Fibroblast of the aortic adventitia (primary cell): ENCODE measurements at regions not wholly inside any gene's neighbourhood (a gene's known extent, or its start where the extent isn't known, plus 50 kb on each side); places are given as distances from the start of the nearest gene placed in this dataset.

Experiments
- DNase-seq: peaks from one replicate; pipeline ENCODE4 v3.0.0-alpha.2; 2010; ENCODE audit warnings: low read depth
- H3K4me3 ChIP-seq: 2 replicates; pipeline ENCODE4 v1.5.1; 2011; ENCODE audit warnings: low read depth, mild to moderate bottlenecking, control low read depth, low read length, moderate library complexity
- CTCF ChIP-seq: IDR thresholded peaks from 2 replicates; pipeline ENCODE4 v1.5.1; 2011; ENCODE audit warnings: mild to moderate bottlenecking, low read length, control low read depth, inconsistent platforms; ENCODE audit not compliant: insufficient read depth

- no peak for DNase-seq
- TF ChIP-seq CTCF = no peak
- no peak overlapping the region for H3K4me3 ChIP-seq
Observed at GRCh38 chr5:2169850-2170760, 287.4 kb upstream of the IRX4 start.

- no peak overlapping the region for H3K4me3 ChIP-seq
- DNase-seq = no peak
- TF ChIP-seq CTCF = no peak
Observed at GRCh38 chr5:2169430-2169808, 286.7 kb upstream of the IRX4 start.

GRCh38 chr5:2168601-2169429 lies 286.1 kb upstream of the IRX4 start:
- DNase-seq = no peak
- no peak overlapping the region for H3K4me3 ChIP-seq
- no peak for TF ChIP-seq CTCF

GRCh38 chr5:2167671-2168070 lies 284.9 kb upstream of the IRX4 start:
- DNase-seq = no peak
- no peak overlapping the region for H3K4me3 ChIP-seq
- TF ChIP-seq CTCF = no peak

GRCh38 chr5:2166979-2167377 lies 284.3 kb upstream of the IRX4 start:
- DNase-seq = no peak
- no peak overlapping the region for H3K4me3 ChIP-seq
- no peak for TF ChIP-seq CTCF

GRCh38 chr5:2166306-2166978 lies 283.7 kb upstream of the IRX4 start:
- no peak for DNase-seq
- TF ChIP-seq CTCF = no peak
- H3K4me3 ChIP-seq = no peak overlapping the region
